ENCODE measurements at regions not wholly inside any gene's neighbourhood (a gene's known extent, or its start where the extent isn't known, plus 50 kb on each side); places are given as distances from the start of the nearest gene placed in this dataset.

DNA sequence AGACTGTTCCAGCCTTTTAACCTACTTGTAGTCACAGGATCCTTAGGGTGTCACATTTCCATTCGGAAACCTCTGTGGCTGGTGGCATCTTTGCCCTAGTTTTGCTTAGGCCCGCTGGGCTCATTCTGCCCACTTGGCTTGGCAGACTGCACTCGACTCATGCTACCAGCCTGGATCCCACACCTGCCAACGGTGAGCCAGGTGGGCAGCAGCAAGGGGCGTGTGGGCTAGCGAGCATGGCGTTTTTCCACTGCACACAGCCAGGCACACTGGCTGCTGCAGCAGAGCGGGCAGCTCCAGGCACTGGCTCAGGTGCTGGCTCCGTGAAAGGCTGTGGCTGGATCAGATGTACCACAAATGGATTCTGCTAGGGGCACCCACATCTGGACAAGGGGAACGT is 838.2 kb downstream of the SLITRK6 start:
- TF ChIP-seq, protein P1, sequence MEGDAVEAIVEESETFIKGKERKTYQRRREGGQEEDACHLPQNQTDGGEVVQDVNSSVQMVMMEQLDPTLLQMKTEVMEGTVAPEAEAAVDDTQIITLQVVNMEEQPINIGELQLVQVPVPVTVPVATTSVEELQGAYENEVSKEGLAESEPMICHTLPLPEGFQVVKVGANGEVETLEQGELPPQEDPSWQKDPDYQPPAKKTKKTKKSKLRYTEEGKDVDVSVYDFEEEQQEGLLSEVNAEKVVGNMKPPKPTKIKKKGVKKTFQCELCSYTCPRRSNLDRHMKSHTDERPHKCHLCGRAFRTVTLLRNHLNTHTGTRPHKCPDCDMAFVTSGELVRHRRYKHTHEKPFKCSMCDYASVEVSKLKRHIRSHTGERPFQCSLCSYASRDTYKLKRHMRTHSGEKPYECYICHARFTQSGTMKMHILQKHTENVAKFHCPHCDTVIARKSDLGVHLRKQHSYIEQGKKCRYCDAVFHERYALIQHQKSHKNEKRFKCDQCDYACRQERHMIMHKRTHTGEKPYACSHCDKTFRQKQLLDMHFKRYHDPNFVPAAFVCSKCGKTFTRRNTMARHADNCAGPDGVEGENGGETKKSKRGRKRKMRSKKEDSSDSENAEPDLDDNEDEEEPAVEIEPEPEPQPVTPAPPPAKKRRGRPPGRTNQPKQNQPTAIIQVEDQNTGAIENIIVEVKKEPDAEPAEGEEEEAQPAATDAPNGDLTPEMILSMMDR (conservative IDR thresholded peaks at IDR 0.05; ENCODE audit: low read length), result no peak
- TF ChIP-seq EZH2phosphoT487 (IDR thresholded peaks at IDR 0.05; ENCODE audit: borderline replicate concordance, low read depth, low read length), result no peak
